Transverse colon (tissue), 4 donors: ENCODE measurements at regions not wholly inside any gene's neighbourhood (a gene's known extent, or its start where the extent isn't known, plus 50 kb on each side); places are given as distances from the start of the nearest gene placed in this dataset.

Experiments
- DNase-seq: peaks from one replicate; pipeline ENCODE4 v3.0.0-alpha.2; 2019
- H3K27ac ChIP-seq, 4 donors: fragments of 200-600 bp; sonication (generic); 2 replicates each; pipeline ENCODE4 v1.5.1; 2016 to 2018; ENCODE audit warnings: inconsistent platforms in 4 of 4
- H3K27me3 ChIP-seq: fragments of 200-600 bp; sonication (generic); 2 replicates; pipeline ENCODE4 v1.5.1; 2017; ENCODE audit warnings: inconsistent platforms
- H3K36me3 ChIP-seq, 4 donors: fragments of 200-600 bp; sonication (generic); 2 replicates each; pipeline ENCODE4 v1.5.1; 2017 to 2019; ENCODE audit warnings: inconsistent platforms in 4 of 4
- H3K4me1 ChIP-seq, 4 donors: fragments of 200-600 bp; sonication (generic); 2 replicates each; pipeline ENCODE4 v1.5.1; 2017 to 2020; ENCODE audit warnings: inconsistent platforms in 4 of 4
- H3K4me3 ChIP-seq, 4 donors: fragments of 200-600 bp; sonication (generic); 1 replicate in 1 of 4; 2 replicates in 3 of 4; pipeline versions ENCODE4 v1.5.1 to v1.6.1; 2017 to 2019; ENCODE audit warnings: inconsistent platforms in 4 of 4
- H3K9me3 ChIP-seq, 2 donors: fragments of 200-600 bp; sonication (generic); 2 replicates each; pipeline ENCODE4 v1.5.1; 2017 to 2019; ENCODE audit warnings: inconsistent platforms in 2 of 2
- CTCF ChIP-seq, 5 experiments: fragments of 200-600 bp in 3 of 5; fragments of 450-650 bp in 2 of 5; sonication (generic) in 3 of 5; IDR thresholded peaks; 1 replicate in 2 of 5; 2 replicates in 3 of 5; pipeline ENCODE4 v1.5.1; 2016 to 2017; ENCODE audit warnings: antibody characterized with exemption in 5 of 5, inconsistent platforms in 3 of 5, mild to moderate bottlenecking in 2 of 5, moderate library complexity in 1 of 5
- EP300 ChIP-seq: sonication (generic); formaldehyde crosslinking; IDR thresholded peaks from one replicate; pipeline ENCODE4 v1.6.1; 2017; ENCODE audit warnings: antibody characterized with exemption, low read depth
- POLR2A ChIP-seq: fragments of 450-650 bp; IDR thresholded peaks from one replicate; pipeline ENCODE4 v1.6.1; 2016; ENCODE audit warnings: antibody characterized with exemption, mild to moderate bottlenecking, moderate library complexity
- POLR2AphosphoS5 ChIP-seq, 3 donors: sonication (generic); formaldehyde crosslinking; IDR thresholded peaks; one replicate each; pipeline ENCODE4 v1.6.1; 2016; ENCODE audit warnings: antibody characterized with exemption in 3 of 3
- WGBS, 2 donors: methylation state at CpG; one replicate each; pipeline ENCODE4 v1.1.5; 2018; ENCODE audit warnings: low coverage in 1 of 2; 5-methylcytosine and 5-hydroxymethylcytosine counted together
- in situ Hi-C, 4 donors: fragments of 200-750 bp; cut with MboI; loops; one replicate each; pipeline versions ENCODE4 v1.15.0 to v1.15.1; 2017; ENCODE audit warnings: low sequenced_read_pairs in 3 of 4, low pct_ligation_motif_present in 1 of 4, low pct_unique_long_range_greater_than_20kb in 1 of 4
- intact Hi-C: fragments of 100-400 bp; cut with DNase I; formaldehyde crosslinking; loops from one replicate; pipeline ENCODE4 v1.15.1; 2023; ENCODE audit warnings: low total_unique reads

DNA sequence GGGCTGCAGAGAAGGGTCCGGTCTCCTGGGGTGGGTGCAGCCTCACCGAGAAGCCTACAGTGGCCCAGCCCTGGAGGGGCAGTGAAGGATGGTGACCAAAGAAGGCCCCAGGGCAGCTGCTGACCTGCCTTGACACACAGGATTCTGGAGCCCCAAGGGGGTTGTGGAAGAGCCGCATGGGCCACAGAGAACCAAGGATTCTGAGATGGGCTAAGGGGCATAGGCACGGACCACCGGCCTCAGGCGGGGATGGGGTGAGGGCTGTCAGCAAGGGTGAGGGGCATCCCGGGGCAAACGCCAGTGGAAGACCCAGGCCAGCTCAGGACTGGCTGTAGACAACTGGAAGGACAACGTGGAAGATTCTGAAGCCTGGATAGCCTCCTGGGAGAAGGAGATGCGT is 151.6 kb downstream of the TEX29 start:
- DNase-seq, result no peak
- TF ChIP-seq EP300, result no peak
- WGBS, 2 donors, result 76% methylated on average over 10 of the region's 10 CpGs; no CpG with 5 or more reads in 1 of the 2 donors
- Histone ChIP-seq H3K36me3 (no peaks in the 10 kb centered on the region), H3K27me3 (peaks cover 3% of the 10 kb centered on the region), H3K4me1 (no peaks in the 10 kb centered on the region), H3K27ac (no peak overlapping the region), H3K9me3 (no peaks in the 10 kb centered on the region), H3K4me3 (no peak overlapping the region)
- intact Hi-C loops, result no loop called here
- in situ Hi-C loops, result loop anchor here (10.0 to 25.0 kb wide), 2 partner anchors 965 to 973 kb away; no protein-coding TSS in a partner anchor

DNA sequence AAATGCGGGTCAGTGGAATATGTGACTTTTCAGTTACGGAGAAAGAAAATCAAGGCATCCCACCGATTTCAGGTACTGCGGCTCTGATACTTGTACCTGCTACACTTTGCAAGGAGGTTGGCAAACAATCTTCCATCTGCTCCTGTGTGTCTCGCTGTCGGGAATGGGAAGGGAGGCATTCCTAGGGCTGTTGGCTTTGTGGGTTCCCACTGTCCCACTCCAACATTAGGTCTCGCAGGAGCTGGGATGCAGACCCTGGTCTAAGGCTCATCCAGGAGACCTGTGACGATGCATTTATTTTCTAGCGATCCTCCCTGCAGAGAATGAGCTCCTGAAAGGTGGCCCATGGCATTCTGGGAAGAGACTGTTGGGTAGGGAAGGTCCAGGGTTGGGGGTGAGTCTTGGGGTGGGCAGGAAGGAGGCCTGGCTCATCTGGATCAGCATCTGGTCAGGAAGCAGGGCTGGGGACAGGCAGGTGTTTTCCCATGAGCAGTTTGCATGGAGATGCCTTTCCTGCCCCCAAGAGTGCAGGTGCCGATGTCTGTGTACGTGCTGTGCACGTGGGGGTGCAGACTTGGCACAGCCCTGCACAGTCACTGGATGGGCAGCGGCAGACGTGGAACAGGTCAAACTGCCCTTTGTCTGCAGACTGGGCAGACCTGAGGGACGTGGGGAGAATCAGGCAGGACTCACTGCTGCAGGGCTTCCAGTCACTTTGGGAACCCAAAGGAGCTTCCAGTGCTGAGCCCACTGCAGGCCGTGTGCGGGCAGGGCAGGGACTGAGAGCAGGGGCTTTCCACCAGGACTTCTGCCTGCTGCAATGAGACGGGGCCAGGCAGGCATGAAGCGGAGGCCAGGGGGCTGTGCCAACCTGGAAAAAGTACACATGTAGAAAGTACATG is 152.4 kb downstream of the TEX29 start:
- Histone ChIP-seq H3K4me1 (no peaks in the 10 kb centered on the region), H3K4me3 (no peak overlapping the region), H3K36me3 (no peaks in the 10 kb centered on the region), H3K27ac (no peak overlapping the region), H3K27me3 (peaks cover 3% of the 10 kb centered on the region), H3K9me3 (no peaks in the 10 kb centered on the region)
- 72 to 76% methylated on average over 4 to 18 of the region's 19 CpGs for WGBS, 2 donors
- intact Hi-C loops, result no loop called here
- in situ Hi-C loops, result loop anchor here (10.0 to 25.0 kb wide), 2 partner anchors 964 to 972 kb away; no protein-coding TSS in a partner anchor
- no peak for DNase-seq
- no peak for TF ChIP-seq CTCF (IDR thresholded peaks at IDR 0.05)
- no peak for TF ChIP-seq POLR2AphosphoS5 (IDR thresholded peaks at IDR 0.05)
- TF ChIP-seq POLR2A, result no peak
- TF ChIP-seq EP300, result no peak

DNA sequence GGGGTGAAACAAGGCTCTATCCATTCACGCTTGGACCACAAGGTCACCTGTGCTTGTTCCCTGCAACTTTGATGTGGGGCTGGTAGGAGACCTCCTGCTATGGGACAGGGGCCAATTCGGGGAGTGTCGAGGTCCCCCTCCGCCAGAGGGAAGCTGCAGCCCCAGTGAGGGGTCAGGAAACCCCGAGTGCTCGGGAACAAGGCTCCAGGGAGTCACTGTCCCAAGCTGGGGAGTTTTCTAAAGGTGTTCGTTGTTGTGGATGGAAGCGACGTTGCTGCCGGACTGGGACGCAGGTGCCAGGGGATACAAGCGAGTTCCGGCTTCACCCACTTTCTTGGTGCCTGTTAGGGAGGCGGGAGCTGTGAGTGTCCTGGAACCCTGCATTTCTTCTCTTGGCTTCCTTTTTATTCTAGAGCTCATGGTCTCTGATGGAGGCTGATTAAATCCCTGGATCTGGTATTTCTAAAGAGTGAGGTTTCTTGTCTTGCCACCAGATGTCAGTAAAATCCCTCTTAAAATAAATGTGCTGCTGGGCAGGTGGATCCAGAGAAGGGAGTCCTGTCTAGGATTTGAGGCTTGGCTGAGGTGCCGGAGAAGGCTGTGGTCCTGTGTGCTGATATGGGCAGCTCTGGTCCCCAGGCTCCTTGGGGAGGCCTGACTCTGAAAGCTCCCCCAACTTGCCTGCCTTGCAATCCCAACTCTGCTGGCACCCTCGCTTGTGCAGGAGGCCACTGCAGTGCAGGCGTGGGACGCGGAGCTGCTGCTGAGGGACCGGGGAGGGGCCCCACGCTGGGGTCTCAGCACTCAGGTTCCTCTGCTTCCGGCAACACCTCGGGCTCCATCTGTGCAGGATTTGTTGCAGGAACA is 153.9 kb downstream of the TEX29 start:
- Histone ChIP-seq H3K4me3 (no peak overlapping the region), H3K4me1 (no peaks in the 10 kb centered on the region), H3K9me3 (no peaks in the 10 kb centered on the region), H3K27ac (no peak overlapping the region), H3K36me3 (no peaks in the 10 kb centered on the region), H3K27me3 (peaks cover 3% of the 10 kb centered on the region)
- in situ Hi-C loops, result loop anchor here (10.0 to 25.0 kb wide), 3 partner anchors 963 to 1138 kb away; no protein-coding TSS in a partner anchor
- WGBS, 2 donors, result 64% methylated on average over 23 of the region's 23 CpGs; no CpG with 5 or more reads in 1 of the 2 donors
- intact Hi-C loops, result loop anchor here (2.0 kb wide), 1 partner anchor 970 kb away; no protein-coding TSS in a partner anchor
- TF ChIP-seq POLR2A (no peak), CTCF (IDR thresholded peaks at IDR 0.05) (peak; percentile 38 to 57 (median 48))
- no peak for DNase-seq

DNA sequence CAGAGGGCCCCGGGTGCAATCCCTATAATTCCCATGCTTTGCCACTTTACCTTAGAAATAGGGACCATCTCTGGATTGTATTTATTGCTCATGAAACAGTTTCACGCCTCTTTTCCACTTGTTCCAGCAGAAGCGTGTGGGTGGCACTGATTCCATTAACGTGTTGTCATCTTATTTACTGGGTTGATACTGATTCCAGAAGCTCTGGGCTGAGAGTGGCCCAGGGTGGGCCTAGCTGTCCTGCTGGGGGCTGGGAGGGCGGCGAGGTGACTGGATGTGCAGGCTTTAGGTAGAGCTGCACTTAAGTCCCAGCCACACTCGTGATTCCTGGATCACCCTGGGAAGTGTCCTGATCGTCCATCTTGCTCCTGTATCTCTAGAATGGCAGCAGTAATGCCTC is 155.0 kb downstream of the TEX29 start:
- intact Hi-C loops, result loop anchor here (2.0 kb wide), 1 partner anchor 969 kb away; no protein-coding TSS in a partner anchor
- Histone ChIP-seq H3K4me1 (no peaks in the 10 kb centered on the region), H3K9me3 (no peaks in the 10 kb centered on the region), H3K27ac (no peak overlapping the region), H3K4me3 (no peak overlapping the region), H3K27me3 (peaks cover 3% of the 10 kb centered on the region), H3K36me3 (no peaks in the 10 kb centered on the region)
- no peak for TF ChIP-seq POLR2AphosphoS5 (IDR thresholded peaks at IDR 0.05)
- TF ChIP-seq POLR2A, result no peak
- TF ChIP-seq EP300, result no peak
- TF ChIP-seq CTCF (IDR thresholded peaks at IDR 0.05), result no peak
- in situ Hi-C loops, result loop anchor here in 3 of 4 donors (10.0 to 25.0 kb wide), 2 partner anchors 969 to 1137 kb away; no protein-coding TSS in a partner anchor
- DNase-seq, result no peak
- 71 to 75% methylated on average over 2 to 8 of the region's 8 CpGs for WGBS, 2 donors
